Kidney (tissue), 13 donors: ENCODE measurements at regions not wholly inside any gene's neighbourhood (a gene's known extent, or its start where the extent isn't known, plus 50 kb on each side); places are given as distances from the start of the nearest gene placed in this dataset.

Experiments
- DNase-seq, 5 donors: peaks; one replicate each; pipeline ENCODE4 v3.0.0-alpha.2; 2013 to 2020
- FAIRE-seq: peaks from 2 replicates; lab custom pipeline; 2012; peaks lifted over from hg19 to GRCh38; lab: Jason Lieb, UNC
- H3K27ac ChIP-seq, 2 donors: one replicate each; pipeline ENCODE4 v1.7.0; 2013; ENCODE audit warnings: low read depth in 2 of 2, low read length in 2 of 2, inconsistent platforms in 1 of 2
- H3K27me3 ChIP-seq: one replicate; pipeline ENCODE4 v1.7.1; 2013; ENCODE audit warnings: low read length, inconsistent platforms; ENCODE audit not compliant: control insufficient read depth, insufficient read depth
- H3K36me3 ChIP-seq, 3 donors: one replicate each; pipeline versions ENCODE4 v1.7.0 to v1.7.1; 2013; ENCODE audit warnings: low read length in 3 of 3, control low read depth in 1 of 3, inconsistent platforms in 1 of 3; ENCODE audit not compliant: insufficient read depth in 3 of 3, control insufficient read depth in 2 of 3
- H3K4me1 ChIP-seq, 3 donors: one replicate each; pipeline versions ENCODE4 v1.7.0 to v1.7.1; 2013; ENCODE audit warnings: low read length in 3 of 3, inconsistent platforms in 1 of 3, low read depth in 1 of 3; ENCODE audit not compliant: control insufficient read depth in 2 of 3, insufficient read depth in 2 of 3
- H3K4me3 ChIP-seq, 3 donors: one replicate each; pipeline versions ENCODE4 v1.7.0 to v1.8.1; 2013; ENCODE audit warnings: low read length in 3 of 3, control low read depth in 1 of 3, inconsistent platforms in 1 of 3
- H3K9ac ChIP-seq, 3 donors: one replicate each; pipeline versions ENCODE4 v1.7.0 to v1.7.1; 2013; ENCODE audit warnings: low read length in 3 of 3, control low read depth in 1 of 3, inconsistent platforms in 1 of 3
- H3K9me3 ChIP-seq, 3 donors: one replicate each; pipeline versions ENCODE4 v1.7.0 to v1.7.1; 2013; ENCODE audit warnings: low read length in 3 of 3, control low read depth in 1 of 3, inconsistent platforms in 1 of 3; ENCODE audit not compliant: control insufficient read depth in 2 of 3, insufficient read depth in 1 of 3
- intact Hi-C: fragments of 100-400 bp; cut with DNase I; formaldehyde crosslinking; loops from one replicate; pipeline ENCODE4 v1.11.1; 2022
- TF ChIP-seq, protein P1 (sequence below): IDR thresholded peaks from 3 replicates; pipeline ENCODE4 v1.5.1; 2012; ENCODE audit warnings: mild to moderate bottlenecking, moderate library complexity, borderline replicate concordance; ENCODE audit not compliant: insufficient read depth; ENCODE audit errors: extremely low read depth
- donor health status: control.
- donor health status: control.
- donor health status: control.
- donor health status: control.
- donor health status: control.
- donor health status: DM: yes; HTN: yes; CAD: no.
- donor health status: Normal renal cell carcinoma (clear cell type).

DNA sequence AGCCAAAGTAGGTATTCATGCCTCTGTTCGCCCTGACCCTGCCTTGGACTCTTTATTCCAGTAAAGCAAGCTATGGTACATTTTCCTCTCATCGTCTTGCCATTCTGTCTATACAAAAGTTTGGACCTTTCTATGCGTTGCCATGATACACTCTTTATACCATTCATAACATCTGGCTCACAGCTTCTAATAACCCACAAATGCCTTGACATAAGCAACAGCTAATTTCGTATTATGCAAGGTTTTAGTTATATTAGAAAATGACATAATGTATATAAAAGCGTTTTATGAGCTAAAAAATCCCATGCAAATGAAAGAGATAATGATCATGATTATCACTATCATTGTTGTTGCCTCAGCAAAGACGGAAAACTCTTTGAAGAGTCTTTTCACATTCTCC is 265.7 kb downstream of the TMEM167A start:
- intact Hi-C loops = no loop called here
- Histone ChIP-seq H3K9me3 (no peaks in the 10 kb centered on the region), H3K4me3 (no peak overlapping the region), H3K27me3 (no peaks in the 10 kb centered on the region), H3K9ac (no peak overlapping the region), H3K36me3 (no peaks in the 10 kb centered on the region), H3K27ac (no peak overlapping the region), H3K4me1 (no peaks in the 10 kb centered on the region)
- TF ChIP-seq, protein P1, sequence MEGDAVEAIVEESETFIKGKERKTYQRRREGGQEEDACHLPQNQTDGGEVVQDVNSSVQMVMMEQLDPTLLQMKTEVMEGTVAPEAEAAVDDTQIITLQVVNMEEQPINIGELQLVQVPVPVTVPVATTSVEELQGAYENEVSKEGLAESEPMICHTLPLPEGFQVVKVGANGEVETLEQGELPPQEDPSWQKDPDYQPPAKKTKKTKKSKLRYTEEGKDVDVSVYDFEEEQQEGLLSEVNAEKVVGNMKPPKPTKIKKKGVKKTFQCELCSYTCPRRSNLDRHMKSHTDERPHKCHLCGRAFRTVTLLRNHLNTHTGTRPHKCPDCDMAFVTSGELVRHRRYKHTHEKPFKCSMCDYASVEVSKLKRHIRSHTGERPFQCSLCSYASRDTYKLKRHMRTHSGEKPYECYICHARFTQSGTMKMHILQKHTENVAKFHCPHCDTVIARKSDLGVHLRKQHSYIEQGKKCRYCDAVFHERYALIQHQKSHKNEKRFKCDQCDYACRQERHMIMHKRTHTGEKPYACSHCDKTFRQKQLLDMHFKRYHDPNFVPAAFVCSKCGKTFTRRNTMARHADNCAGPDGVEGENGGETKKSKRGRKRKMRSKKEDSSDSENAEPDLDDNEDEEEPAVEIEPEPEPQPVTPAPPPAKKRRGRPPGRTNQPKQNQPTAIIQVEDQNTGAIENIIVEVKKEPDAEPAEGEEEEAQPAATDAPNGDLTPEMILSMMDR = no peak
- FAIRE-seq = no peak
- DNase-seq = no peak

DNA sequence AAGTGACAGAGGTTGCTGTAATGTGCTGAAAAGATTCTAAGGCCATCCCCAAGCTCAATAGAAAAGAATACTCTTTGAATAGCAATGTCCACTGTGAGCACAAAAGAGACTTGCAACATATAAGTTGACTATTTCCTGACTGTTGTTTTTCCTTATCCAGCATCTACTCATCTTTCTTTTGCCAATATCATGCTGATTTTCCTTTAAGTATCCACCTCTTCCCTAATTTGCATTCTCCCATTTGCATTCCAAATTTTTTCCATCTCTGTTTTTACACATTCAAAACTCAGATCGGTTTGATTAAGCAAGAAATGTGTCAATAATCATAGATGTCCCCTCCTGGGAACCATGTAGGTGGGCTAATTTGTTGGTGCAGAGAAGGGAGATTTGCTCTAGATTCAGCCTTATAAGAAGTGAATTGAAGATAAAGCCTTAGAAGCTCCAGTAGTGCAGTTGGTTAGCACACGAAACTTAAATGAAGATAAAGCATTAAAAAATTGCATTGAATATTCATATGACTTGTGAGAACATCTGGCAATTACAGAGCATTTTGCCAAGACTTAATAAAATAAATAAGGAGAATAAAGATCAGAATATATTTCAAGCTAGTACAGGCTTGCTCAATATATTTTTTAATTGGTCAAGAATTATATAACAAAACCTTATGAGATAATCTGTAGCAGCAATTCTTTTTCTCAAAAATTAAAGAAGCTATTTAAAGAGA is 267.6 kb downstream of the TMEM167A start:
- DNase-seq = no peak
- FAIRE-seq = no peak
- H3K4me1 ChIP-seq = no peaks in the 10 kb centered on the region
- no peaks in the 10 kb centered on the region for H3K36me3 ChIP-seq
- no peaks in the 10 kb centered on the region for H3K9me3 ChIP-seq
- no peak overlapping the region for H3K4me3 ChIP-seq
- H3K27ac ChIP-seq = no peak overlapping the region
- no peaks in the 10 kb centered on the region for H3K27me3 ChIP-seq
- intact Hi-C loops = no loop called here
- no peak overlapping the region for H3K9ac ChIP-seq
- TF ChIP-seq, protein P1 = no peak

DNA sequence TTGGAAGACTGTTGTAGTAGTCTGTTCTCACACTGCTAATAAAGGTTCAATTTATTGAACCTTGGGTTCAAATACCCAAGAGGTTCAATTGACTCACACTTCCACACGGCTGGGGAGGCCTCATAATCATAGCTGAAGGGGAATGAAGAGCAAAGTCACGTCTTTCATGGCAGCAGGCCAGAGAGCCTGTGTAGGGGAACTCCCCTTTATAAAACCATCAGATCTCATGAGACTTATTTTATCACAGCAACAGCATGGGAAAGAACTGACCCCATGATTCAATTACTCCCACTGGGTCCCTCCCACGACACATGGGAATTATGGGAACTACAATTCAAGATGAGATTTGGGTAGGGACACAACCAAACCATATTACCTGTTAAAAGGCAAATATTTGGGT is 268.2 kb downstream of the TMEM167A start:
- DNase-seq = no peak
- no peak overlapping the region for H3K9ac ChIP-seq
- H3K27me3 ChIP-seq = no peaks in the 10 kb centered on the region
- TF ChIP-seq, protein P1 = no peak
- no peak overlapping the region for H3K27ac ChIP-seq
- H3K36me3 ChIP-seq = no peaks in the 10 kb centered on the region
- intact Hi-C loops = no loop called here
- H3K4me3 ChIP-seq = no peak overlapping the region
- FAIRE-seq = no peak
- no peaks in the 10 kb centered on the region for H3K9me3 ChIP-seq
- H3K4me1 ChIP-seq = no peaks in the 10 kb centered on the region

DNA sequence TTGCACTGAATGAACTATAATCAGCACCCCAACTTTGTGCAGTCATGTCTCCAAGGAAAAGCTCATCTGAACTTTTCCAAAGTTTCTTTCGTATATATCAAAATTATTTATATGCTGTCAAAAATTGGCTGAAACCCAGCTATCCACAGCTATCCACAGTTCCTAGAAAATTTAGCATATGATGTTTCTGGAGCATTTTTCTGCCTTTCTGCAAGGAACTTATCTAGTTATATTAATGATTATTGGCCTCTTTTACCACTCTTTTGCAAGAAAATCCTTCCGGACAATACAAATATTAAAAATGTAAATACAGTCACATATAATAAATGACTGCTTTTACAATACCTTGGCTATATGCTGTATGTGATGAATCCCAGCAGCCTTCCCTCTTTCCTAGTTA is 270.2 kb downstream of the TMEM167A start:
- no peaks in the 10 kb centered on the region for H3K4me1 ChIP-seq
- TF ChIP-seq, protein P1 = no peak
- no peaks in the 10 kb centered on the region for H3K36me3 ChIP-seq
- no peaks in the 10 kb centered on the region for H3K27me3 ChIP-seq
- H3K4me3 ChIP-seq = no peak overlapping the region
- FAIRE-seq = no peak
- H3K9ac ChIP-seq = no peak overlapping the region
- intact Hi-C loops = no loop called here
- H3K27ac ChIP-seq = no peak overlapping the region
- no peak for DNase-seq
- H3K9me3 ChIP-seq = no peaks in the 10 kb centered on the region
